Fibroblast of pulmonary artery (primary cell): ENCODE measurements at regions not wholly inside any gene's neighbourhood (a gene's known extent, or its start where the extent isn't known, plus 50 kb on each side); places are given as distances from the start of the nearest gene placed in this dataset.

Experiments used
- DNase-seq: peaks from one replicate; pipeline ENCODE4 v3.0.0-alpha.2; 2010; ENCODE audit warnings: low read depth
- H3K4me3 ChIP-seq: replicated peaks from 2 replicates; pipeline ENCODE4 v1.5.1; 2011; ENCODE audit warnings: low read depth, mild to moderate bottlenecking, control low read depth, low read length, moderate library complexity
- TF ChIP-seq, protein P1 (sequence below): IDR thresholded peaks from 2 replicates; pipeline ENCODE4 v1.5.1; 2011; ENCODE audit warnings: mild to moderate bottlenecking, control low read depth, low read length, inconsistent platforms; ENCODE audit errors: missing control alignments

DNA sequence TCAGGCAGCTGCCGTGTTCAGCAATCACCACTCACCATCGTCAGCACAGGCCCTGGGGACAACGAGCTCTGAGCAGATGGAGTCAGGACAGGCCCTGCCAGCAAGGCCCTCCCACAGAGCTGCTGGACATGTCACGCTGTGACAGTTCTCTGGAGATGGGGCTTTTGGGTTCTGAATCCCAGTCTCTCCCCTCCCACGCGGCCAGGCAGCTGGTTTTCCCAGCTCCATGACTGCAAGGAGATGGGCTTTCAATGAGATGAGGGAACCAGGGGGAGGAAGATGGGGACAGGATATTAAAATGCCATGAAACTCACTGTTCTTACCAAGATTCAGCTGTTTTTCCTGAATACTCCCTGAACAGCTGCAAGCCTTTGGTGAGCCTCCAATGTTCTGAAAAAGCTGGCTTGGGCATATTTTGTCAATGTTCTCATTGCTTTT is 305.9 kb downstream of the BRD1 start:
- TF ChIP-seq, protein P1, sequence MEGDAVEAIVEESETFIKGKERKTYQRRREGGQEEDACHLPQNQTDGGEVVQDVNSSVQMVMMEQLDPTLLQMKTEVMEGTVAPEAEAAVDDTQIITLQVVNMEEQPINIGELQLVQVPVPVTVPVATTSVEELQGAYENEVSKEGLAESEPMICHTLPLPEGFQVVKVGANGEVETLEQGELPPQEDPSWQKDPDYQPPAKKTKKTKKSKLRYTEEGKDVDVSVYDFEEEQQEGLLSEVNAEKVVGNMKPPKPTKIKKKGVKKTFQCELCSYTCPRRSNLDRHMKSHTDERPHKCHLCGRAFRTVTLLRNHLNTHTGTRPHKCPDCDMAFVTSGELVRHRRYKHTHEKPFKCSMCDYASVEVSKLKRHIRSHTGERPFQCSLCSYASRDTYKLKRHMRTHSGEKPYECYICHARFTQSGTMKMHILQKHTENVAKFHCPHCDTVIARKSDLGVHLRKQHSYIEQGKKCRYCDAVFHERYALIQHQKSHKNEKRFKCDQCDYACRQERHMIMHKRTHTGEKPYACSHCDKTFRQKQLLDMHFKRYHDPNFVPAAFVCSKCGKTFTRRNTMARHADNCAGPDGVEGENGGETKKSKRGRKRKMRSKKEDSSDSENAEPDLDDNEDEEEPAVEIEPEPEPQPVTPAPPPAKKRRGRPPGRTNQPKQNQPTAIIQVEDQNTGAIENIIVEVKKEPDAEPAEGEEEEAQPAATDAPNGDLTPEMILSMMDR = no peak
- DNase-seq = no peak
- H3K4me3 ChIP-seq = no peak overlapping the region

DNA sequence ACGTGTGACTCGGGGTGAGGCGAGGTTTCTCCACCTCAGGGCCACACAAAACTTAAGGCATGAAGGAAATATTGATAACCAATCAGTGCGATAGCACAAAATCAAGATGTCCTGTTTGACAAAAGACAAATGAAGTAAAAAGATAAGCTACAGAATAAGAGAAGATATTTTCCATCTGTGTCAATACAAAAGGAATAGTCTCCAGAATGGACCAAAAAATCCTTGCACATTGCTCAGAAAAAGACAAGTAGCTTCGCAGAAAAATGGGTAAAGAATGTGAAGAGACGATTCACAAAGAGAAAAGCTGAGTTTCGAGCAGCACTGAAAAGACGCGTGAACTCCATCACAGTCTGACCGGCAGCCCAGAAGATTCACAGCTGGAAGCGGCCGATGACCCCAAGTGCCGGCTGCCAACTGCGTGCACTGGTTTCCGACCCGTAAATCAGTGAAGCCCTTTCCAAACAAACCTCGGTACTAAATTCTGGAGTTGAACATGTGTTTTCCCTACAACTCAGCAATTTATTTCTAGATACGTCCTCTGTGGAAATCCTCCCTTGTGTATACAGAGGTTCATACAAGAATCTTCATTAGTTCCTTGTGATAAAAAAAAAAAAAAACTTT is 308.4 kb downstream of the BRD1 start:
- no peak for DNase-seq
- TF ChIP-seq, protein P1 = no peak
- no peak overlapping the region for H3K4me3 ChIP-seq

DNA sequence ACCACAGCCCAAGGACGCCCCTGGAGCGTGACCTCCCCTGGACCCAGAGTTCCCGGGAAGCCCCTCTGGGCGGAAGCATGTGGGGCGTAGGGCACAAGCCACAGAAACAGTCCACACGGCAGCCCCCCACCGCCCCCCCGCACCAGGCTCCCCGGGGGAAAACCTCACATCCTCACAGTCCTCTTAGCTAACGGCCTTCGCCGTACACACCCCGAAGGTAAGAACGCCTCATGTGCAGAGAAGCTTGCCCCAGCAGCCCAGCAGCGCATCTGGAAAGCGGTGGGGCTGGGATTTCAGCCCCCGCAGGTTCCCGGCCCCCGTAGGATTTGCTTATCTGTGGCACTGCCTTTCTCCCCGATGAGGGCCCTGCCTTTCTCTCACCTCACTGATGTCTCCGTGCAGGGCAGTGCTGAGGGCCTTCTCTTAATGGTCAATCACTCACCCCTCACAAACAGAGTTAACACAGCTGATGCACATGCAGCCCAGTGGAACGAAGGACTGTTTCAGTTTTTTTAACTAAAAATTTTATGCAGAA is 309.2 kb downstream of the BRD1 start:
- no peak for DNase-seq
- H3K4me3 ChIP-seq = no peak overlapping the region
- TF ChIP-seq, protein P1 = no peak

DNA sequence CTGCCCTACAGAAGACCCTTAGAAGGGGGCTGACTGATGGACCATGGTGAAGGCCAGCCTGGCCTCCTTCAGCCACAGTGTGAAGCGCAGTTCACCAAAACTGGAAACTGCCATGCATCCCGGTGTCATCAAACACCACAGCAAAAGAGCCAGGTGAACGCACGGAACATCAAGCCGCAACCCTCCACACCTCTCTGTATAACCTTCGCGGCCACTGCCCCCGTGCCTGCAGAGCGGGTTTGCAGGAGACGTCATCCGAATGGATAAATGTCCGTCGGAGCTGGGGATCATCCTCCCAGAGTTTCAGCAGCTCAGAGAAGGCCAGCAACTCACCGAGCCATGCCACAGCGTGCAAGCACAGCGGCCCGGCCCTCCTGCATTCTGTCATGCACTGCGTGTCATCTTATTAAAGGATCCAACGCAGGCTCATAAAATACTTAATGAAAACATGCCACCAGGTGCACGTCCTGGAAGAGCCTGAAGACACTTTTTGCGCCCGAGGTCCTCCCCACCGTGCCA is 309.9 kb downstream of the BRD1 start:
- DNase-seq = no peak
- H3K4me3 ChIP-seq = no peak overlapping the region
- TF ChIP-seq, protein P1 = no peak

DNA sequence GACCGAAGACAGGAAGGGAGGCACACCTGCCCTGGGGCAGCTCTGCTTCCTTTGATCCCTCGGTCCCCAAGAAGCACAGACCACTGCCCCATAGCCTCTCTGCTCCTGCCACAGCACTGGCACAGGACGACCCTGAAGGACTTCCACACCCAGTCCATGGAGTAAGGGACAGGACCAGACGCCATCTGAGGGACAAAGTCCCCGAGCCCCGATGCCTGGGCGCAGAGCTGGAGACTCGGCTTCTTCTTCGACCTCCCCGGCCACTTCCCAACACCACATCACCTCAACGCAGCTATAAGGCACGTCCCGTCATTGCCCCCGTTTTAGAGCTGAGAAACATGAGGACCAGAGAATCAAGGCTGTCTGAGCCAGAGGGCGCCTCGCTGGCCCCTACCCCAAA is 310.5 kb downstream of the BRD1 start:
- no peak for DNase-seq

DNA sequence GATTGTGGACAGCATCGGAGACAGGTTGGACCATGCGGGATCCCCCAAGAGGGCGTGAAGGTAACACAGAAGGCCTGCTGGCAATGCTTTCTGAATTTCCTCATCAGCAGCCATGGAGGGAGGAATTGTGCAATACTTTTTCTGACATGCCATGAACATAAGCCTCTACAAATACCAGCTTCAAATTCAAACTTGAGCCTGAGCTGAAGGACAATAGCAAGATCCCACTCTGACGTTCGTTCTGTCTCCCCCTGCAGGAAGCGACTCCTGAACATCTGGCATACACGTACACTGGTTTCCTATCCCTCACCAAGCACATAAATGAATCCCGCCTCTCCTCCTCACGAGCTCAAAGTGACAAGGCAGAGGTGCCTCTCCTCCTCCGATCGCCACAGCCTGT is 312.2 kb downstream of the BRD1 start:
- H3K4me3 ChIP-seq = no peak overlapping the region
- TF ChIP-seq, protein P1 = no peak
- DNase-seq = no peak

More for the DNA sequence above, 310.5 kb downstream of the BRD1 start:
- H3K4me3 ChIP-seq = no peak overlapping the region
- TF ChIP-seq, protein P1 = no peak

DNA sequence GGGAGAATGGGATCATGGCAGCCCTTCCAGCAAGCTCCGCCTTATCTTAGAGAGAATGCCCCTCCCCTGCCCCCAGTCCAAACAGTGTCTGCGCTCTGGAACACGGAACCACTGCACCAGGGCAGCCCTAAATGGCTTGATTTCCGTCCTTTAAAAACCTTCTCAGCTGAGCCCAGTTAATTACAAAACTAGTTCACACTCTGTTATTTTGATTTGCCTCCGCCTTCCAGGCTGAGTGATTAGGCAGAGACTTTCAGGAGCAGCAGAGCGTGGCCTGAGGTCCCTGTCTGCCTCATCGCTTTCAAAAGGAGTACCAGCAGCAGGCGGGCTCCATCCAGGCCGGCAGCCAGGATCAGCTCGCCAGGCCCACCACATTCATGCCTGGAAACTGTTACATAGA is 313.0 kb downstream of the BRD1 start:
- H3K4me3 ChIP-seq = no peak overlapping the region
- TF ChIP-seq, protein P1 = no peak

More for the DNA sequence above, 313.0 kb downstream of the BRD1 start:
- DNase-seq = no peak
